Activated CD4-positive, alpha-beta T cell treated with anti-CD3 and anti-CD28 coated beads, Interleukin-2, amount 50 U/mL, for 16 hours (primary cell): ENCODE measurements at regions not wholly inside any gene's neighbourhood (a gene's known extent, or its start where the extent isn't known, plus 50 kb on each side); places are given as distances from the start of the nearest gene placed in this dataset.
"Not testable (repeated sequence)": the region's sequence is repeated elsewhere in the genome, so short reads cannot be mapped to it uniquely, and the experiment has no call there.

Experiments
- DNase-seq: peaks from one replicate; pipeline ENCODE4 v3.0.0-alpha.2; 2020

DNA sequence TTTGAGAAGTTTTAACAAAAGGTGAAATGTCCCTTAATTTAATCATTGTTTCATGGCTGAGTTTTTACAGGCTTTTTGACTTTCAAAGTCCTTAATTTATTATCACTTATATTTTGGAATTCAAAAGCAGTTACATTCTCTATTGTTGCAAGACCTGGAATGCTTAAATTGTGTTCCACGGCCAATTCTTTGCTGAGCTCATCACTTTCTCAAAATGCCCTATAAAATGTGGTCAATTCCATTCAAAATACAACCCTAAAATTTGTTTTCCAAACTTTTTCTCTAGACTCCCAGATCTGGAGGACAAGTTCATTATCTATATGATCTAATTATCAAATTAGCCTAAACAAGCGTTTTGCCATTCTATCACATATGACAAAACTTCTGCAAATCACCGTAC is 1051.2 kb downstream of the TDRD15 start:
- no peak for DNase-seq

DNA sequence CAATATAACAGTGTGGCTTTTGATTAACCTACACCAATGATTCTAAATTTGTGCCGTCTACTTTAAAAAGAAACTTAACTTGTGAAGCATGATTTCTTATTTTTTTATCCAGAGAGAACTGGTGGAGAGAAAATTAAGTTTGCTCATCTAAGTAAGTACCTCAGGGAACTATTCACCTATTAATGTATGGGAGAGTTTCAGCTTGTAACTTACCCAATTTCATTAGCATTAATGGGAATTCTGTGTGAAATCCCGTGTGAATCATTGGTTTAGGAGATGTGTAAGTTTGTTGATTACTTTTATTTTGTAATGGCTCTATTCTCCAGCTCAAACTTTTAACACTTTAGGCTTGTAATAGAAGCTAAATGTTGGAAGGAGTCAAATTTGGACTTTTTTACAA is 1061.5 kb downstream of the TDRD15 start:
- DNase-seq = no peak

DNA sequence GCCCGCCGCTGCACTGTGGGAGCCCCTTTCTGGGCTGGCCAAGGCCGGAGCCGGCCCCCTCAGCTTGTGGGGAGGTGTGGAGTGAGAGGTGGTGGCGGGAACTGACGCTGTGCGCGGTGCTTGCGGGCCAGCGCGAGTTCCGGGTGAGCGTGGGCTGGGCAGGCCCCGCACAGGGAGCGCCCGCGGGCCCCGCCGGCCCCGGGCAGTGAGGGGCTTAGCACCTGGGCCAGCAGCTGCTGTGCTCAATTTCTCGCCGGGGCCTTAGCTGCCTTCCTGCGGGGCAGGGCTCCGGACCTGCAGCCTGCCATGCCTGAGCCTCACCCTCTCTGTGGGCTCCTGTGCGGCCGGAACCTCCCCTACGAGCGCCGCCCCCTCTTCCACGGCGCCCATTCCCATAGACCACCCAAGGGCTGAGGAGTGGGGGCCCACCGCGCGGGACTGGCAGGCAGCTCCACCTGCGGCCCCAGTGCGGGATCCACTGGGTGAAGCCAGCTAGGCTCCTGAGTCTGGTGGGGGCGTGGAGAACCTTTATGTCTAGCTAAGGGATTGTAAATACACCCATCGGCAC is 1062.6 kb downstream of the TDRD15 start:
- not testable (repeated sequence) for DNase-seq

GRCh38 chr2:22189893-22190480 is 1066.2 kb downstream of the TDRD15 start:
- DNase-seq = no peak

GRCh38 chr2:22194218-22194617 is 1070.5 kb downstream of the TDRD15 start:
- no peak for DNase-seq

- DNase-seq = no peak
Observed at GRCh38 chr2:22196806-22197205, 1073.0 kb downstream of the TDRD15 start.

DNA sequence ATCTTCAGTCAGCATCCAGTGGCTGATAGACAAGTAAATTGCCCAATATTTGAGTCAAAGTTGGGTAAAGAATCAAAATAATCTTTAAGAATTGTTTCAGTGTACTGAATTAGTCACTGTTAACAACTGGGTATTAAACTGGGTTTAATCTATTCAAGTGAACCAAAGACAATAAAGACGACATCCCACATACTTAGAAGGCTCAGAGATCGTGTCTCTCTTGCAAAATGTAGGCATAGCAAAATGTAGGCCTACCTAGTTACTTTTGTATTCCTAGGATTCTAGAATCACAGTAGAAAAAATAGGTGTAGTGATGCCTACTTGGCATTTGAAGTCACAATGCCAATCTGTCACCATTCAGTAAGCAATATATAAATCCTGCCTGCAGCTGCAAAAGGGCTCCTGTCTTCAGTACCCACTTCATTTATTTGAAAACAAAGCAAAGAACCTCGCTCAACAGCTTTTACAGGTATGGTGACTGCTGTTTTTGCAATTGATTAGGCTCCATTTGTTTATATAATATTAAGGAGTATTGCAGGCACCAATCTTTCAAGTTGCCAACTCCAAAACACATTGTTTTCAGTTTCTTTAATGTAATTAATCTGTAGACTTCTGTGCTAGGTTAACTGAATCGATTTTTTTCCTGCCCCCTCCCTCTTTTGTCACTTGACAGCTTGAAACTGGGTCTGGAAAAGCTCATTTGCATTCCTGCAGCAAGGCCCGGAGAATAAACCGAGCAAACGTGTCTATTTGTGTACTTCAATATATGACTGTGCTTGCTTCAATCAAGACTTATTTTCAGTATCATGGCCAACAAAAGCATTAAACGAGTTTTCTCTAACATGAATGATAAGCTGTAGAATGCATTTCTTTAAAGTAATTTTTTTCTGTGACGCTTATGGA is 1074.9 kb downstream of the TDRD15 start:
- no peak for DNase-seq

DNA sequence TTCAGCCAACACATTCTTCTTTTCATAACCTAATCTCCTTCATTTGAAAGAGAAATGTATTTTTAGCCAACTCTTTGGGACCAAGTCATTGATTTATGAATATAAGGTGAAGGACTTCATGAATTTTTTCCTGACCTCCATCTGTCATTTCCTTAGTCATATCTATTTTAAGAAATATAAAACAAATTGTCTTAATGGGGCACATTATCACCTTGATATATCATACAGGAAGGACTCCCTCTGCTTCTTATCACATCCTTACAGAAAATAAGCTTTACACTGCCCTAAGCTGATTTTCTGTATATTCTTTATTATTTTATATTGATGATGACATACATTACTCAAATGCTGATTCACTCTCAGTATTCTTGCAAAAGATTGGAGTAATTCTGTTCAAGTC is 1076.2 kb downstream of the TDRD15 start:
- no peak for DNase-seq

- DNase-seq = no peak
Observed at GRCh38 chr2:22209545-22209944, 1085.8 kb downstream of the TDRD15 start.

DNA sequence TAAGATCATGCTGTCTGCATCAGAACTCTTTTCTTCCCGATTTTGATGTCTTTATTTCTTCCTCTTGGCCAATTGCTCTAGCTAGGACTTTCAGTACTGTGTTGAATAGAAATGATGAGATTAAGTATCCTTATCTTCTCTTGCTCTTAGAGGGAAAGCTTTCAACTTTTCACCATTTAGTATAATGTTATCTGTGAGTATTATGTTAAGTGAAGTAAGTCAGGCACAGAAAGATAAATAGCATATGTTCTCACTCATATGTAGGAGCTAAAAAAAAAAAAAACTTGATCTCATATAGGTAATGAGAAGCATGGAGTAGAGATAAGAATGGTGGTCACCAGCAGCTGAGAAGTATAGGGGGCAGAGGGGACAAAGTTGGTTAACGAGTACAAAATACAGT is 1089.5 kb downstream of the TDRD15 start:
- DNase-seq = no peak

DNA sequence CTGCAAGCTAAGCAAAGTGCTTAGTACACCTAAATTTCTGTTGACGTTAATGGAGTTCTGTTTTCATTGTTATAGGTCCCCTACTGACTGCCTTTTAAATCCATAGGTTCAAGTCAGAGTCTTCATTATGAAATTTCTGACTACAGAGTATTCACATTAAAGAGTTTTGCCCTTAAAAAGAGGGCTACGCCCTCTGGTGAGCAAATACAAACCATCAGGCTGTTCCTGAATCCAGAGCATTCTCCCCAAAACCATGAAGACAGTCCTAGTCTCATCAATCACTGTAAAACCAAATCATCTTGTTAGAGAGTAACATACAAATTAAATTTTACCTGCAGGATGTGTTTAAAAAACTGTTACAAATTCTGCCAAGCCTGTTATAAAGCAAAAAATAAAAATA is 1091.7 kb downstream of the TDRD15 start:
- DNase-seq = no peak

GRCh38 chr2:22217881-22218280 is 1094.1 kb downstream of the TDRD15 start:
- no peak for DNase-seq

GRCh38 chr2:22221006-22221405 is 1097.2 kb downstream of the TDRD15 start:
- DNase-seq = no peak

DNA sequence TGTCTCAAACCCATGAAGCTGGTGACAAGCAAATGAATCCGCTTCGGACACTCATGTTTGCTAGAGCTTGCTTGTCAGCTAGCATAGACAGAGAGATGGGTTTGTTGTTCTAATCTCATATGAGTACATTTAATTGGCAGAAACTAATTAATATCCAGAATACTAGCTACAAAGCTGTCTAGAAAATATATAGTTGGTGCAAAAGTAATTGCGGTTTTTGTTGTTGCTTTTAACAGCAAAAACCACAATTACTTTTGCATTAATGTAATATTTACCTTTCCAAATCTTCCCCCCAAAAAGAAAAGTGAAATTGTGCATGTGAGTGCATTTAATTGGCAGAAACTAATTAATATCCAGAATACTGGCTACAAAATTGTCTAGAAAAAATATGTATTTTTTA is 1115.2 kb downstream of the TDRD15 start:
- no peak for DNase-seq

DNA sequence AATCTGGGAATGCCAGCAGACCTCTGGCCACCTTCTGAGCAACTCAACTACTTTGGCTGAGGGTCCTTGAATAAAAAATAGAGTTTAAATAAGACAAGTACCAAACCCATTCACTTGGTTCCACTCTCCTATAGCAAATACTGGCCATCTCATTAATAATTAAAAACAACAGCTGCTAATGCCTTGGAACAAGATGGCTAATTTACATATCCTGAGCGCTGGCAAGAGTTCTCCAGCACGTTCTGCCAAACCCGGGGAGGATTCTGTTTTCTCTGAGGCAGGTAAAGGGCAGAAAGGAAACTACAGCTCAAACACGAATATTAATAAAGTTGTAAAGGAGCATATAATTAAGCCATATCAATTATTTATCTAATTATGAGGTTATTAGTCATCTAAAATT is 1123.7 kb downstream of the TDRD15 start:
- no peak for DNase-seq

- no peak for DNase-seq
Observed at GRCh38 chr2:22248851-22249250, 1125.1 kb downstream of the TDRD15 start.

DNA sequence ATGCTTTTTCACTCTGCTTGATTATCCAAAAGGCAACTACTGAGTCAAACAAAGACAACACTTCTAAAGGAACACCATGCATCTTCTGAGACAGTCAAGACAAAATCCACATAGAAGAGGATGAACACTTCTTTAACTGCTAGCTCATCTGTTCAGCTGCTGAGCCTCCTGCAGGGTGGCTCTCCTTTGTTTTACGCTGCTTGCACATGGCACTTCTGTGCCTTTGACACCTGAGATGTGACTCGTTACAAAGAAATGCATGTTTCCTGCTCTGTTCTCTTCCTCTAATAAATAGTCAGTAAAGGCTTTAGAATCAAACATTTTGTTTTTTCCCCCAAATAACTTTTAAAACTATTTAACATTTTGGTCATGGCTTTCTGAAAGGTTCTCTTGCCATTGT is 1129.4 kb downstream of the TDRD15 start:
- no peak for DNase-seq

DNA sequence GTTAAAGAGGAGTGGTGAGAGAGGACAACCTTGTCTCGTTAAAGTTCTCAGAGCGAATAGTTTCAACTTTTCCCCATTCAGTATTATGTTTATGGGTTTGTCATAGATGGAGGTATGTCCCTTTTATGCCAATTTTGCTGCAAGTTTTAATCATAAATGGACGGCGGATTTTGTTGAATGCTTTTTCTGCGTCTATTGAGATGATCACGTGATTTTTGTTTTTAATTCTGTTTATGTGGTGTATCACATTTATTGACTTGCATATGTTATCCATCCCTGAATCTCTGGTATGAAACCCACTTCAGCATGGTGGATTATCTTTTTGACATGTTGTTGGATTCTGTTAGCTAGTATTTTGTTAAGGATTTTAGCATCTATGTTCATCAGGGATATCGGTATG is 1123.8 kb upstream of the KLHL29 start:
- DNase-seq = no peak

DNA sequence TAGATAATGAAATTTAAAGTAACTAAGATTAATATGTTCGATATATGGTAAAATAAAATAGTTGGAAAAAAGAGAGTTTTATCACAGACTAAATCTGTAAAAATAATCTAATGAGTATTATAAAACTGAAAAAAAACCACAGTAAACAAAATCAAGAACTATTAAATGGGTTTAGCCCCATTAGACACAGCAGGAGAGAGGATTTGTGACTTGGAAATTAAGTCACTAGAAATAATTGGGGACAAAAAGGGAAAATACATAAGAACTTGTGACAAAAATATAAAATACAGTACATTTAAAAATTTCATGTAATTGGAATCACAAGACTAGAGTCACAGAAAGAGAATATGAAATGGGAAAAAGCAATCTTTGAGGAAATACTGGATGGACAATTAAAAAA is 1114.6 kb upstream of the KLHL29 start:
- DNase-seq = no peak

DNA sequence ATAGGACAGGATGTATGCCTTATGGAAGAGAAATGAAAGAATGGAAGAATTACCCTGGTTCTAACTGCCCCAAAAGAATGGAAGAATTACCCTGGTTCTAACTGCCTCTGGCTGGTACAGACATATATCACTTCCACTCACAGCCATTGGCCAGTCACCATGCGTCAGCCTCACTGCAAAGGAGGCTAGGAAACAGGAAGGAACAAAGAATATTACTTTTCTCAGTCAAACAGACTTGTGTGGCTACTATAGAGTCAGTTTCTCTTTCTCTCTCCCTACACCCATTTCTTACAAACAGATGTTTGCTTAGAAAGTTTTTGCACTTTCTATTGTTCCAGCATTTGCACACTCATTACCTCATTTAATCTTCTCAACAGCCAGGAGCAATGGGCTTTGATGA is 1111.1 kb upstream of the KLHL29 start:
- no peak for DNase-seq

DNA sequence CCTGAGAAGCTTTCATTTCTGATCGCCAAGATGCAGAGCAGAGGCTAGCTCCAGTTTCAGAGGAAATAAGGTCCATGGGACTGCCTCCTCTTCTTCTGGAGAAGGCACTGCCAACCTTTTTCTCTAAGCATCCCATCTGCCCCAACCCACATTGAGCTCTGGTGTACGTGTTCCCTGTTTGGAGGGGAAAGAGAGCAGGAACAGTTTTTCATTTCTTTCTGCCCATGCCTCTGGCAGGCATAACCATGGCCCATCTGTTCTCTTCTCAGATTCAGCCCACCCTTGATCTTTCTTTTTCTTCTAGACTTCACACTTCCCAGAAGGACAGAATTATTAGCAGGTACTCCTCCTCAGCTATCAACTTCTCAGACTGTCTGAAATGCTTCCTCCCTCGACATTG is 1110.3 kb upstream of the KLHL29 start:
- no peak for DNase-seq

DNA sequence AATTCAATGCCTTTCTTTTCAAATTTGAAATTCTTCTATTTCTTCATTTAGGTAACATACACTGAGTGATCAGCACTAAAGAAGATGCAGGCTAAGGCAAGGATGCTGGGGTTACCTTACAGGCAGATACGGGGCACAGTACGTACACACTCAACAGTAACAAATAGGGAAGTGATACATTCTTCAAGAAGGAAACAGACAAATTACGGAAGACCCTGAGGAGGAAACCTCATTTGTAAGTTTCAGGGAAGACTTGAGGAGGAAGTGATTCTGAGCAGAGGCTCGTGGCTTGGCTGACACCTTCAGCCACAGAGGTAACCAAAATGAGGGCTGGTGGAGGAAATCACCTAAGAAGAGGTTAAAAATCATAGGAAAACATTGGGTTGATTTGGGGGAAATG is 1108.3 kb upstream of the KLHL29 start:
- no peak for DNase-seq

GRCh38 chr2:22279541-22279940 is 1105.4 kb upstream of the KLHL29 start:
- no peak for DNase-seq

DNA sequence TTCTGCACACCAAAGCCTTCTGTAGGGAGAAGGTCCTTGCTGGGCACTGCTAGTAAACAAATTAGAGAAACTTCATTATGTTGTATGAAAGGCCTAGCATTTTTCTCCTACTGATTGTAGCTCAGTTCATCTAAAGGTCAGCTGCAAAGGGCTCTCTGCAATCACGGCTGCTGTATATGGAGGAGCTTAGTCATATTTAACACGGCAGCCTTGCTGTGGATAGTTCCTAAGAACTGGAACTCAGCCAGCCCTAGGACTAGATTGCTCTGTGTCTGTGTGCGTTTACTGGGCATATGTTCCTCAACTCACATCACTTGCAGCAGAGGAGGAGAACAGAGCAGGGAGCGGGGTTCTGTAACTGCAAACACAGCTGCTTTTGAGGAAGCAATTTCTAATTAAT is 1103.9 kb upstream of the KLHL29 start:
- no peak for DNase-seq
